ENCODE measurements at regions not wholly inside any gene's neighbourhood (a gene's known extent, or its start where the extent isn't known, plus 50 kb on each side); places are given as distances from the start of the nearest gene placed in this dataset.

- H3K4me3 ChIP-seq (ENCODE audit: control insufficient read depth, low read depth, low read length) = no peak overlapping the region
- TF ChIP-seq CTCF (conservative IDR thresholded peaks at IDR 0.05; ENCODE audit: control insufficient read depth, insufficient read depth, low read depth, low read length) = no peak
- no peak for DNase-seq (ENCODE audit: low read depth)
These were observed 201.4 kb upstream of the ID4 start for GRCh38 chr6:19635728-19636127.

GRCh38 chr6:19637010-19637409, 200.2 kb upstream of the ID4 start:
- DNase-seq (ENCODE audit: low read depth) = no peak

GRCh38 chr6:19638931-19639330, 198.2 kb upstream of the ID4 start:
- no peak for TF ChIP-seq CTCF (conservative IDR thresholded peaks at IDR 0.05; ENCODE audit: control insufficient read depth, insufficient read depth, low read depth, low read length)
- H3K4me3 ChIP-seq (ENCODE audit: control insufficient read depth, low read depth, low read length) = no peak overlapping the region

More at GRCh38 chr6:19637010-19637409, 200.2 kb upstream of the ID4 start:
- no peak for TF ChIP-seq CTCF (conservative IDR thresholded peaks at IDR 0.05; ENCODE audit: control insufficient read depth, insufficient read depth, low read depth, low read length)
- no peak overlapping the region for H3K4me3 ChIP-seq (ENCODE audit: control insufficient read depth, low read depth, low read length)

GRCh38 chr6:19643287-19643686, 193.9 kb upstream of the ID4 start:
- no peak overlapping the region for H3K4me3 ChIP-seq (ENCODE audit: control insufficient read depth, low read depth, low read length)
- no peak for DNase-seq (ENCODE audit: low read depth)
- no peak for TF ChIP-seq CTCF (conservative IDR thresholded peaks at IDR 0.05; ENCODE audit: control insufficient read depth, insufficient read depth, low read depth, low read length)

More at GRCh38 chr6:19638931-19639330, 198.2 kb upstream of the ID4 start:
- no peak for DNase-seq (ENCODE audit: low read depth)

- no peak for DNase-seq (ENCODE audit: low read depth)
- TF ChIP-seq CTCF (conservative IDR thresholded peaks at IDR 0.05; ENCODE audit: control insufficient read depth, insufficient read depth, low read depth, low read length) = no peak
- H3K4me3 ChIP-seq (ENCODE audit: control insufficient read depth, low read depth, low read length) = no peak overlapping the region
These were observed 193.5 kb upstream of the ID4 start for GRCh38 chr6:19643713-19644112.

GRCh38 chr6:19655744-19656143, 181.4 kb upstream of the ID4 start:
- no peak for DNase-seq (ENCODE audit: low read depth)
- no peak for TF ChIP-seq CTCF (conservative IDR thresholded peaks at IDR 0.05; ENCODE audit: control insufficient read depth, insufficient read depth, low read depth, low read length)
- no peak overlapping the region for H3K4me3 ChIP-seq (ENCODE audit: control insufficient read depth, low read depth, low read length)

Data from fibroblast of mammary gland (primary cell).